ENCODE measurements at regions not wholly inside any gene's neighbourhood (a gene's known extent, or its start where the extent isn't known, plus 50 kb on each side); places are given as distances from the start of the nearest gene placed in this dataset.

DNA sequence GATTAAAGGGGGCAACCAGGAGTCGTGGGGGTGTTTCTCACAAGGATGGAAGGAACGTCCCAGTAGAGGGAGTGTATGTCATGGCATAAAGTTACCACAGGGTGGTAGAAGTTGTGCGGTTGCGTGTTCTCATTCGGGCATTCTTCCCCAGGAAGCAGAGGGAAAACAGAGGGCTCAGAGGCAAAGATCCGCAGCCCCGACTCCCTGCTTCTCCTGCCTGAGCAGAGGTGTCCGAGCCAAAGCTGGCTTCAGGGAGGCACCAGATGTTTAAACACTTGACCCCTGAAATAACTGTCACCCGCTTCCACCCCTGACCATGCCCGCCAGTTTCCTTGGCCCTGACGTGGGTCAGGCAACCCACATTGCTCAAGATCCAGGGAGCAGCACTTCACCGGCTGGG lies 83.7 kb downstream of the EN1 start:
- TF ChIP-seq CTCF (IDR thresholded peaks at IDR 0.05; ENCODE audit: low read depth, low read length) (no peak), POLR2A (IDR thresholded peaks at IDR 0.05; ENCODE audit: extremely low read depth, insufficient read length) (no peak), MAX (IDR thresholded peaks at IDR 0.05; ENCODE audit: low read depth, low read length) (no peak), MYC (IDR thresholded peaks at IDR 0.05; ENCODE audit: low read depth, low read length) (no peak)
- H3K4me3 ChIP-seq (ENCODE audit: low read depth, low read length), result no peak overlapping the region
- peak; percentile 18 for DNase-seq (ENCODE audit: low read depth)

DNA sequence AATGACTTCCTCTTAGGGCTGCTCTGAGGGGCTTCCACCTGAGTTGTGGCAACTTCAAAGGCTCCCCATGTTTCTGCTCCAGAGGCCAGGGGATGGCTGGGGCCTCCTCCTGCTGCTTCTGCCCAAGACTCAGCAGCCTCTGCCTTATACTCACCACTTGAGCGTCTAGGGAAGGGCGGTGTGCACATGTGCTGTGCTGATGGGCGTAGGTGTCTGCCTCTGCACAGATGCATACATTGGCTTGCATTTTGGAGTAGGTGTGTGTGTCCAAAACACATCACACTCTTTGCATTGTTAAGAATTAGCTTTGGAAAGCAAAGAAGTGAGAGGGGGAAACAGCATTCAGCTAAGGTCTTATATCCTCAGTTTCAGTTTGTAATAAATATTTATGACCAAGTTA lies 85.2 kb downstream of the EN1 start:
- no peak overlapping the region for H3K4me3 ChIP-seq (ENCODE audit: low read depth, low read length)
- TF ChIP-seq CTCF (IDR thresholded peaks at IDR 0.05; ENCODE audit: low read depth, low read length), result no peak
- TF ChIP-seq MYC (IDR thresholded peaks at IDR 0.05; ENCODE audit: low read depth, low read length), result no peak
- TF ChIP-seq POLR2A (IDR thresholded peaks at IDR 0.05; ENCODE audit: extremely low read depth, insufficient read length), result no peak
- TF ChIP-seq MAX (IDR thresholded peaks at IDR 0.05; ENCODE audit: low read depth, low read length), result no peak
- DNase-seq (ENCODE audit: low read depth), result no peak

- H3K4me3 ChIP-seq (ENCODE audit: low read depth, low read length), result no peak overlapping the region
- TF ChIP-seq MAX (IDR thresholded peaks at IDR 0.05; ENCODE audit: low read depth, low read length) (no peak), CTCF (IDR thresholded peaks at IDR 0.05; ENCODE audit: low read depth, low read length) (no peak)
- no peak for DNase-seq (ENCODE audit: low read depth)
Observed at GRCh38 chr2:118761771-118762170, 85.7 kb downstream of the EN1 start.

GRCh38 chr2:118755901-118756300 lies 91.5 kb downstream of the EN1 start:
- TF ChIP-seq MYC (IDR thresholded peaks at IDR 0.05; ENCODE audit: low read depth, low read length) (no peak), CTCF (IDR thresholded peaks at IDR 0.05; ENCODE audit: low read depth, low read length) (no peak), MAX (IDR thresholded peaks at IDR 0.05; ENCODE audit: low read depth, low read length) (no peak), POLR2A (IDR thresholded peaks at IDR 0.05; ENCODE audit: extremely low read depth, insufficient read length) (no peak)
- no peak overlapping the region for H3K4me3 ChIP-seq (ENCODE audit: low read depth, low read length)
- no peak for DNase-seq (ENCODE audit: low read depth)

DNA sequence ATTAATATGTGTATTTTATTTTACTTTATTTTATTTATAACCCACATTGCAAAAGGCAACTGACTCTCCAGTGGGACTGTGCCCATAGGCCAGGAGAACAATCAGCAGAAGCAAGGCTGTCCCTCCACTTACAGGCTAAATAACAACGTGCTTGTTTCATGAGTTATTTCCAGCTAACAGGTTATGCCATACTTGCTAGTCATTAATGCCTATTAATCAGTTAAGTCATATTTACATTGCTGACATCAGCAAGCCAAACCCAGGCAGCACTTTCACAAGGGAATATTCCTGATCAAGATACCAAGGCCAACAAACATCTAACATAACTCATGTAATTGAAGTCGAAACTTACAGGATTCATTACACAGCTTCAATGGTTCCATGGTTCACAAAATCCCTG lies 92.1 kb downstream of the EN1 start:
- TF ChIP-seq MAX (IDR thresholded peaks at IDR 0.05; ENCODE audit: low read depth, low read length), result no peak
- no peak for TF ChIP-seq CTCF (IDR thresholded peaks at IDR 0.05; ENCODE audit: low read depth, low read length)
- TF ChIP-seq POLR2A (IDR thresholded peaks at IDR 0.05; ENCODE audit: extremely low read depth, insufficient read length), result no peak
- TF ChIP-seq MYC (IDR thresholded peaks at IDR 0.05; ENCODE audit: low read depth, low read length), result no peak
- DNase-seq (ENCODE audit: low read depth), result no peak
- H3K4me3 ChIP-seq (ENCODE audit: low read depth, low read length), result no peak overlapping the region
